BLaER1 (cell line): ENCODE measurements at regions not wholly inside any gene's neighbourhood (a gene's known extent, or its start where the extent isn't known, plus 50 kb on each side); places are given as distances from the start of the nearest gene placed in this dataset.

Experiments used
- H3K27ac ChIP-seq: shearing (Covaris generic); formaldehyde crosslinking; 2 replicates; pipeline ENCODE4 v1.8.1; 2022
- H3K27me3 ChIP-seq: shearing (Covaris generic); formaldehyde crosslinking; 2 replicates; pipeline ENCODE4 v1.8.1; 2022
- H3K36me3 ChIP-seq: shearing (Covaris generic); formaldehyde crosslinking; 2 replicates; pipeline ENCODE4 v1.8.1; 2022
- H3K4me1 ChIP-seq: shearing (Covaris generic); formaldehyde crosslinking; 2 replicates; pipeline ENCODE4 v1.8.1; 2022
- H3K4me2 ChIP-seq: shearing (Covaris generic); formaldehyde crosslinking; 2 replicates; pipeline ENCODE4 v1.8.1; 2022
- H3K4me3 ChIP-seq: shearing (Covaris generic); formaldehyde crosslinking; 2 replicates; pipeline ENCODE4 v1.8.1; 2022
- H3K9ac ChIP-seq: shearing (Covaris generic); formaldehyde crosslinking; 2 replicates; pipeline ENCODE4 v1.8.1; 2022
- H3K9me3 ChIP-seq: shearing (Covaris generic); formaldehyde crosslinking; 2 replicates; pipeline ENCODE4 v1.8.1; 2022
- H4K20me1 ChIP-seq: shearing (Covaris generic); formaldehyde crosslinking; 2 replicates; pipeline ENCODE4 v1.8.1; 2022
- Cebpa-rat ChIP-seq: shearing (Covaris generic); IDR thresholded peaks from 2 replicates; pipeline ENCODE4 v1.8.1; 2022

GRCh38 chr1:14253676-14254075 is 344.8 kb upstream of the KAZN start:
- no peak overlapping the region for H3K4me3 ChIP-seq
- H4K20me1 ChIP-seq: no peaks in the 10 kb centered on the region
- no peak for TF ChIP-seq Cebpa-rat
- H3K9ac ChIP-seq: no peak overlapping the region
- no peaks in the 10 kb centered on the region for H3K36me3 ChIP-seq
- H3K4me2 ChIP-seq: peak overlapping the region; percentile 54
- no peak overlapping the region for H3K27ac ChIP-seq
- H3K9me3 ChIP-seq: peaks cover 7% of the 10 kb centered on the region; the same call in 1 of the 2 replicates
- H3K27me3 ChIP-seq: no peaks in the 10 kb centered on the region
- peaks cover 39% of the 10 kb centered on the region for H3K4me1 ChIP-seq

GRCh38 chr1:14254251-14254650 is 344.2 kb upstream of the KAZN start:
- H3K4me3 ChIP-seq: no peak overlapping the region
- H3K27ac ChIP-seq: no peak overlapping the region
- H4K20me1 ChIP-seq: no peaks in the 10 kb centered on the region
- peaks cover 39% of the 10 kb centered on the region for H3K4me1 ChIP-seq
- no peak overlapping the region for H3K9ac ChIP-seq
- no peaks in the 10 kb centered on the region for H3K36me3 ChIP-seq
- no peaks in the 10 kb centered on the region for H3K27me3 ChIP-seq
- H3K4me2 ChIP-seq: peak overlapping the region; percentile 54
- peaks cover 7% of the 10 kb centered on the region; the same call in 1 of the 2 replicates for H3K9me3 ChIP-seq
- TF ChIP-seq Cebpa-rat: no peak

GRCh38 chr1:14255233-14255632 is 343.3 kb upstream of the KAZN start:
- H3K4me2 ChIP-seq: peak overlapping the region; percentile 54; the same call in 1 of the 2 replicates
- H3K27ac ChIP-seq: no peak overlapping the region
- peaks cover 7% of the 10 kb centered on the region; the same call in 1 of the 2 replicates for H3K9me3 ChIP-seq
- H3K36me3 ChIP-seq: no peaks in the 10 kb centered on the region
- H4K20me1 ChIP-seq: no peaks in the 10 kb centered on the region
- no peak for TF ChIP-seq Cebpa-rat
- H3K4me1 ChIP-seq: peaks cover 39% of the 10 kb centered on the region
- no peaks in the 10 kb centered on the region for H3K27me3 ChIP-seq
- no peak overlapping the region for H3K4me3 ChIP-seq
- no peak overlapping the region for H3K9ac ChIP-seq

GRCh38 chr1:14255711-14256110 is 342.8 kb upstream of the KAZN start:
- Histone ChIP-seq H4K20me1 (no peaks in the 10 kb centered on the region), H3K36me3 (no peaks in the 10 kb centered on the region), H3K9me3 (peaks cover 7% of the 10 kb centered on the region; the same call in 1 of the 2 replicates), H3K4me3 (no peak overlapping the region), H3K27me3 (no peaks in the 10 kb centered on the region), H3K27ac (no peak overlapping the region), H3K9ac (no peak overlapping the region), H3K4me1 (peaks cover 39% of the 10 kb centered on the region), H3K4me2 (peak overlapping the region; percentile 18; the same call in 1 of the 2 replicates)
- no peak for TF ChIP-seq Cebpa-rat

GRCh38 chr1:14259191-14259757 is 339.2 kb upstream of the KAZN start:
- Histone ChIP-seq H3K27me3 (no peaks in the 10 kb centered on the region), H3K9ac (no peak overlapping the region), H3K4me2 (no peak overlapping the region), H3K4me1 (peaks cover 18% of the 10 kb centered on the region), H3K36me3 (no peaks in the 10 kb centered on the region), H3K27ac (no peak overlapping the region), H3K9me3 (peaks cover 7% of the 10 kb centered on the region; the same call in 1 of the 2 replicates), H3K4me3 (no peak overlapping the region), H4K20me1 (no peaks in the 10 kb centered on the region)
- TF ChIP-seq Cebpa-rat: no peak

- TF ChIP-seq Cebpa-rat: no peak
Measured at GRCh38 chr1:14260480-14260879, 338.0 kb upstream of the KAZN start.

GRCh38 chr1:14261395-14261794 is 337.1 kb upstream of the KAZN start:
- H3K36me3 ChIP-seq: no peaks in the 10 kb centered on the region
- H3K9me3 ChIP-seq: peaks cover 5% of the 10 kb centered on the region; the same call in 1 of the 2 replicates
- no peak overlapping the region for H3K4me3 ChIP-seq
- no peaks in the 10 kb centered on the region for H3K27me3 ChIP-seq
- no peak overlapping the region for H3K4me2 ChIP-seq
- TF ChIP-seq Cebpa-rat: no peak
- H4K20me1 ChIP-seq: no peaks in the 10 kb centered on the region
- no peak overlapping the region for H3K27ac ChIP-seq
- H3K4me1 ChIP-seq: no peaks in the 10 kb centered on the region
- H3K9ac ChIP-seq: no peak overlapping the region

More at GRCh38 chr1:14260480-14260879, 338.0 kb upstream of the KAZN start:
- H4K20me1 ChIP-seq: no peaks in the 10 kb centered on the region
- H3K27ac ChIP-seq: no peak overlapping the region
- peaks cover 7% of the 10 kb centered on the region; the same call in 1 of the 2 replicates for H3K4me1 ChIP-seq
- H3K9me3 ChIP-seq: peaks cover 7% of the 10 kb centered on the region; the same call in 1 of the 2 replicates
- no peak overlapping the region for H3K9ac ChIP-seq
- no peaks in the 10 kb centered on the region for H3K36me3 ChIP-seq
- H3K27me3 ChIP-seq: no peaks in the 10 kb centered on the region
- H3K4me3 ChIP-seq: no peak overlapping the region
- H3K4me2 ChIP-seq: no peak overlapping the region

- no peak overlapping the region for H3K4me3 ChIP-seq
- H3K9ac ChIP-seq: no peak overlapping the region
- H3K4me1 ChIP-seq: no peaks in the 10 kb centered on the region
- H3K36me3 ChIP-seq: no peaks in the 10 kb centered on the region
- H3K27ac ChIP-seq: no peak overlapping the region
- H4K20me1 ChIP-seq: no peaks in the 10 kb centered on the region
- no peaks in the 10 kb centered on the region for H3K27me3 ChIP-seq
- H3K4me2 ChIP-seq: no peak overlapping the region
- H3K9me3 ChIP-seq: no peaks in the 10 kb centered on the region
- TF ChIP-seq Cebpa-rat: no peak
Measured at GRCh38 chr1:14262637-14263036, 335.8 kb upstream of the KAZN start.

- Histone ChIP-seq H3K4me1 (no peaks in the 10 kb centered on the region), H3K4me3 (no peak overlapping the region), H4K20me1 (no peaks in the 10 kb centered on the region), H3K27ac (no peak overlapping the region), H3K9ac (no peak overlapping the region), H3K4me2 (no peak overlapping the region), H3K9me3 (no peaks in the 10 kb centered on the region), H3K27me3 (no peaks in the 10 kb centered on the region), H3K36me3 (no peaks in the 10 kb centered on the region)
- no peak for TF ChIP-seq Cebpa-rat
Measured at GRCh38 chr1:14263225-14263624, 335.3 kb upstream of the KAZN start.

- H4K20me1 ChIP-seq: no peaks in the 10 kb centered on the region
- H3K27ac ChIP-seq: no peak overlapping the region
Measured at GRCh38 chr1:14263671-14264070, 334.8 kb upstream of the KAZN start.

More at GRCh38 chr1:14263671-14264070, 334.8 kb upstream of the KAZN start:
- Histone ChIP-seq H3K27me3 (no peaks in the 10 kb centered on the region), H3K9me3 (no peaks in the 10 kb centered on the region), H3K9ac (no peak overlapping the region), H3K36me3 (no peaks in the 10 kb centered on the region), H3K4me2 (no peak overlapping the region), H3K4me3 (no peak overlapping the region), H3K4me1 (no peaks in the 10 kb centered on the region)
- no peak for TF ChIP-seq Cebpa-rat
